HCT116 (cell line): ENCODE measurements at regions not wholly inside any gene's neighbourhood (a gene's known extent, or its start where the extent isn't known, plus 50 kb on each side); places are given as distances from the start of the nearest gene placed in this dataset.

ENCODE experiments used
- CTCF ChIP-seq, 3 experiments: fragments of 200-600 bp in 1 of 3; sonication (generic) in 1 of 3; IDR thresholded peaks in 2 of 3; conservative IDR thresholded peaks in 1 of 3; 2 replicates each; pipeline ENCODE4 v1.5.1; 2012 to 2017; ENCODE audit warnings: low read depth in 2 of 3, low read length in 2 of 3, antibody characterized with exemption in 1 of 3, borderline replicate concordance in 1 of 3, control low read depth in 1 of 3, mild to moderate bottlenecking in 1 of 3, mixed read lengths in 1 of 3, mixed run types in 1 of 3, moderate library complexity in 1 of 3; ENCODE audit not compliant: insufficient read depth in 1 of 3
- EZH2 ChIP-seq: fragments of 200-600 bp; sonication (generic); IDR thresholded peaks from 2 replicates; pipeline ENCODE4 v1.6.1; 2017; ENCODE audit warnings: antibody characterized with exemption, mixed run types
- JUND ChIP-seq: IDR thresholded peaks from 2 replicates; pipeline ENCODE4 v1.6.1; 2012
- POLR2A ChIP-seq: IDR thresholded peaks from 2 replicates; pipeline ENCODE4 v1.7.0; 2011; ENCODE audit warnings: borderline replicate concordance; ENCODE audit not compliant: insufficient read depth, insufficient read length; ENCODE audit errors: extremely low read depth
- POLR2AphosphoS5 ChIP-seq: IDR thresholded peaks from 2 replicates; pipeline ENCODE4 v1.6.1; 2011; ENCODE audit warnings: mild to moderate bottlenecking, low read depth, low read length, moderate library complexity

- TF ChIP-seq EZH2 (no peak), POLR2A (no peak), CTCF (IDR thresholded peaks at IDR 0.05 in 2 of 3, conservative IDR thresholded peaks at IDR 0.05 in 1 of 3; ENCODE audit: borderline replicate concordance in 1 of 3, insufficient read depth in 1 of 3, low read depth in 2 of 3, low read length in 2 of 3) (no peak), JUND (no peak), POLR2AphosphoS5 (no peak)
These were observed 474.8 kb upstream of the SLIT2 start for GRCh38 chr4:19776929-19777328.
